HepG2 (cell line): ENCODE measurements at regions not wholly inside any gene's neighbourhood (a gene's known extent, or its start where the extent isn't known, plus 50 kb on each side); places are given as distances from the start of the nearest gene placed in this dataset.
A peak's percentile ranks its signal among the peaks of the same experiment; 100 is the strongest.

Experiments used
- DNMT1 ChIP-seq: sonication (generic); formaldehyde crosslinking; IDR thresholded peaks from 2 replicates; pipeline ENCODE4 v1.5.1; 2020; ENCODE audit warnings: mild to moderate bottlenecking, missing genetic modification reagents
- KAT2B ChIP-seq: fragments of 150-350 bp; IDR thresholded peaks from 2 replicates; pipeline ENCODE4 v1.6.1; 2014; ENCODE audit warnings: low read depth, low read length, borderline replicate concordance
- REST ChIP-seq, 2 experiments: IDR thresholded peaks; 2 replicates each; pipeline ENCODE4 v1.6.1; 2011 to 2012; ENCODE audit warnings: low read length in 2 of 2, borderline replicate concordance in 1 of 2, low read depth in 1 of 2, mild to moderate bottlenecking in 1 of 2, moderate library complexity in 1 of 2
- RNF219 ChIP-seq: sonication (generic); formaldehyde crosslinking; IDR thresholded peaks from 2 replicates; pipeline ENCODE4 v1.5.0; 2020; ENCODE audit warnings: mild to moderate bottlenecking, missing genetic modification reagents
- SRY ChIP-seq: sonication (generic); formaldehyde crosslinking; IDR thresholded peaks from 2 replicates; pipeline ENCODE4 v1.8.0; 2022; ENCODE audit warnings: mild to moderate bottlenecking, missing genetic modification reagents
- STAT6 ChIP-seq: sonication (generic); formaldehyde crosslinking; IDR thresholded peaks from 2 replicates; pipeline ENCODE4 v1.4.0; 2020; ENCODE audit warnings: missing genetic modification reagents, mild to moderate bottlenecking, borderline replicate concordance
- ZC3H13 ChIP-seq: sonication (generic); formaldehyde crosslinking; IDR thresholded peaks from 2 replicates; pipeline ENCODE4 v1.8.1; 2023; ENCODE audit warnings: mild to moderate bottlenecking, missing genetic modification reagents, moderate library complexity
- ZNF512 ChIP-seq: sonication (generic); formaldehyde crosslinking; IDR thresholded peaks from 2 replicates; pipeline ENCODE4 v1.4.0; 2020; ENCODE audit warnings: mild to moderate bottlenecking, missing genetic modification reagents
- ZNF672 ChIP-seq: sonication (generic); formaldehyde crosslinking; IDR thresholded peaks from 2 replicates; pipeline ENCODE4 v1.8.1; 2022; ENCODE audit warnings: missing genetic modification reagents
- ZNF674 ChIP-seq: sonication (generic); formaldehyde crosslinking; IDR thresholded peaks from 2 replicates; pipeline ENCODE4 v1.5.0; 2020; ENCODE audit warnings: low read depth, mild to moderate bottlenecking, missing genetic modification reagents
- ZNF740 ChIP-seq: sonication (generic); formaldehyde crosslinking; IDR thresholded peaks from 2 replicates; pipeline ENCODE4 v1.4.0; 2020; ENCODE audit warnings: missing genetic modification reagents
- ZNF878 ChIP-seq: sonication (generic); formaldehyde crosslinking; IDR thresholded peaks from 2 replicates; pipeline ENCODE4 v1.8.1; 2023; ENCODE audit warnings: mild to moderate bottlenecking, missing genetic modification reagents, moderate library complexity
- ZNF891 ChIP-seq: sonication (generic); formaldehyde crosslinking; IDR thresholded peaks from 2 replicates; pipeline ENCODE4 v1.5.0; 2020; ENCODE audit warnings: mild to moderate bottlenecking, missing genetic modification reagents
- ZXDC ChIP-seq: sonication (generic); formaldehyde crosslinking; IDR thresholded peaks from 2 replicates; pipeline ENCODE4 v1.5.0; 2020; ENCODE audit warnings: mild to moderate bottlenecking, missing genetic modification reagents

- TF ChIP-seq DNMT1 (CRISPR knock-in tag) = no peak
- TF ChIP-seq ZNF674 (CRISPR knock-in tag) = no peak
- no peak for TF ChIP-seq ZNF672
- 0 out of 2 replicates have a peak, but pooled peaks have one; percentile 38 for TF ChIP-seq ZXDC (CRISPR knock-in tag)
- TF ChIP-seq KAT2B = no peak
- no peak for TF ChIP-seq SRY (CRISPR knock-in tag)
- peak; percentile 86 for TF ChIP-seq STAT6 (CRISPR knock-in tag)
- no peak for TF ChIP-seq ZNF512
- TF ChIP-seq REST (IDR thresholded peaks at IDR 0.05; ENCODE audit: borderline replicate concordance in 1 of 2, low read depth in 1 of 2, low read length in 2 of 2) = peak in 1 of 2 experiments; percentile 17; a peak in 1 of 4 replicates
- peak; percentile 83; the same call in 1 of the 2 replicates for TF ChIP-seq ZNF878 (CRISPR knock-in tag)
- peak; percentile 89 for TF ChIP-seq ZNF891 (CRISPR knock-in tag)
- no peak for TF ChIP-seq ZC3H13 (CRISPR knock-in tag)
- no peak for TF ChIP-seq RNF219 (CRISPR knock-in tag)
- no peak for TF ChIP-seq ZNF740 (CRISPR knock-in tag)
Measured at GRCh38 chr11:126115816-126116331, 53.2 kb upstream of the CDON start (continued).
